Erythroblast (primary cell): ENCODE measurements at regions not wholly inside any gene's neighbourhood (a gene's known extent, or its start where the extent isn't known, plus 50 kb on each side); places are given as distances from the start of the nearest gene placed in this dataset.

Experiments used
- GATA1 ChIP-seq: IDR thresholded peaks from 2 replicates; pipeline ENCODE4 v1.6.1; 2011; ENCODE audit warnings: low read depth, mild to moderate bottlenecking, control low read depth, low read length, moderate library complexity
- POLR2A ChIP-seq: IDR thresholded peaks from 2 replicates; pipeline ENCODE4 v1.6.1; 2011; ENCODE audit warnings: mild to moderate bottlenecking, low read length

DNA sequence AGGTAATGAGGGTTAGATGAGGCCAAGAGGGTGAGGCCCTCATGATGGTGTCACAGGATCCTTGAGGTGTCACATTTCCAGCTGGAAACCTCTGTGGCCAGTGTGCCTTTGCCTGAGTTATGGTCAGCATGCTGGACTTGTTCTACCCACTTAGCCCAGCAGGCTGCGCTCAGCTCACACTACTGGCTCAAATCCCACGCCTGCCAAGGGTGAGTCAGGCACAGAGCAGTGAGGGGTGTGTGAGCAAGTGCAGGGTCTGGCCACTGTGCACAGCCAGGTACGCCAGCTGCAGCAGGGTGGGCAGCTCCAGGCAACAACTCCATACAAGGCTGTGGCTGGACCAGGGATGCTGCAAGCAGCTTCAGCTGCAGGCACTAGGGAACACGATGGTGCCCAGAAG lies 616.6 kb upstream of the FSHR start:
- TF ChIP-seq POLR2A (no peak), GATA1 (no peak)
